COLO829 (cell line): ENCODE measurements at regions not wholly inside any gene's neighbourhood (a gene's known extent, or its start where the extent isn't known, plus 50 kb on each side); places are given as distances from the start of the nearest gene placed in this dataset.

Experiments used
- DNase-seq: peaks from one replicate; pipeline ENCODE4 v3.0.0; 2012; ENCODE audit warnings: low spot score

GRCh38 chr12:41932470-41932991 lies 212.1 kb downstream of the GXYLT1 start:
- no peak for DNase-seq

GRCh38 chr12:41930866-41931437 lies 213.7 kb downstream of the GXYLT1 start:
- DNase-seq = no peak

- DNase-seq = no peak
These were observed 220.6 kb downstream of the GXYLT1 start for GRCh38 chr12:41924111-41924510.

- DNase-seq = no peak
These were observed 221.3 kb downstream of the GXYLT1 start for GRCh38 chr12:41923351-41923750.

GRCh38 chr12:41920355-41920754 lies 224.3 kb downstream of the GXYLT1 start:
- DNase-seq = no peak

GRCh38 chr12:41919526-41920261 lies 225.0 kb downstream of the GXYLT1 start:
- DNase-seq = no peak

GRCh38 chr12:41919048-41919447 lies 225.6 kb downstream of the GXYLT1 start:
- no peak for DNase-seq

GRCh38 chr12:41917938-41918341 lies 226.7 kb downstream of the GXYLT1 start:
- no peak for DNase-seq

GRCh38 chr12:41917181-41917580 lies 227.5 kb downstream of the GXYLT1 start:
- no peak for DNase-seq

GRCh38 chr12:41910578-41911320 lies 233.9 kb downstream of the GXYLT1 start:
- DNase-seq = no peak

- no peak for DNase-seq
These were observed 236.5 kb downstream of the GXYLT1 start for GRCh38 chr12:41908206-41908605.

- no peak for DNase-seq
These were observed 237.1 kb downstream of the GXYLT1 start for GRCh38 chr12:41907550-41907949.

GRCh38 chr12:41907021-41907420 lies 237.7 kb downstream of the GXYLT1 start:
- DNase-seq = no peak

- no peak for DNase-seq
These were observed 238.8 kb downstream of the GXYLT1 start for GRCh38 chr12:41905759-41906297.

GRCh38 chr12:41905073-41905758 lies 239.5 kb downstream of the GXYLT1 start:
- no peak for DNase-seq

GRCh38 chr12:41904041-41904440 lies 240.6 kb downstream of the GXYLT1 start:
- DNase-seq = no peak

GRCh38 chr12:41903014-41903708 lies 241.5 kb downstream of the GXYLT1 start:
- DNase-seq = no peak

- DNase-seq = no peak
These were observed 245.1 kb downstream of the GXYLT1 start for GRCh38 chr12:41899577-41899976.

GRCh38 chr12:41897593-41897992 lies 247.1 kb downstream of the GXYLT1 start:
- DNase-seq = no peak

GRCh38 chr12:41893491-41893890 lies 251.2 kb downstream of the GXYLT1 start:
- DNase-seq = no peak

- no peak for DNase-seq
These were observed 252.4 kb downstream of the GXYLT1 start for GRCh38 chr12:41892302-41892701.
